ENCODE measurements at regions not wholly inside any gene's neighbourhood (a gene's known extent, or its start where the extent isn't known, plus 50 kb on each side); places are given as distances from the start of the nearest gene placed in this dataset.
"Not testable (repeated sequence)": the region's sequence is repeated elsewhere in the genome, so short reads cannot be mapped to it uniquely, and the experiment has no call there.

GRCh38 chr2:184039493-184039892 is 558.8 kb upstream of the ZNF804A start:
- TF ChIP-seq TAF1 (IDR thresholded peaks at IDR 0.05; ENCODE audit: borderline replicate concordance, low read depth, low read length) (no peak), POLR2A (IDR thresholded peaks at IDR 0.05; ENCODE audit: low read depth, low read length) (no peak), POLR2AphosphoS5 (IDR thresholded peaks at IDR 0.05; ENCODE audit: low read depth, low read length) (no peak)
- FAIRE-seq = no peak

DNA sequence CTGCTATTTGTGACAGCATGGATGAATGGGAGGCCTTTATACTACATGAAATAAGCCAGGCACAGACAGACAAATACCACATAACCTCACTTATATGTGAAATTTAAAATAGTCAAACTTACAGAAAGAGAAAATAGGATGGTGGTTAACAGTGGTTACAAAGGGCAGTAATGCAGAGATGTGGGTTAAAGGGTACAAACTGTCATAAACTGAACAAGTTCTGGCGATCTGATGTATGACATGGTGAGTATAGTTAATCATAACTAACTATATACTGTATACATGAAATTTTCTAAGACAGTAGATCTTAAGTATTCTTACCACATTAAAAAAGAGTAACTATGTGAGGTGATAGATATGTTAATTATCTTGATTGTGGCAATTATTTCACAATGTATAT is 558.1 kb upstream of the ZNF804A start:
- no peak for TF ChIP-seq TAF1 (IDR thresholded peaks at IDR 0.05; ENCODE audit: borderline replicate concordance, low read depth, low read length)
- no peak for DNase-seq (ENCODE audit: insufficient read length)
- FAIRE-seq = no peak

More at GRCh38 chr2:184039493-184039892, 558.8 kb upstream of the ZNF804A start:
- DNase-seq (ENCODE audit: insufficient read length) = no peak

DNA sequence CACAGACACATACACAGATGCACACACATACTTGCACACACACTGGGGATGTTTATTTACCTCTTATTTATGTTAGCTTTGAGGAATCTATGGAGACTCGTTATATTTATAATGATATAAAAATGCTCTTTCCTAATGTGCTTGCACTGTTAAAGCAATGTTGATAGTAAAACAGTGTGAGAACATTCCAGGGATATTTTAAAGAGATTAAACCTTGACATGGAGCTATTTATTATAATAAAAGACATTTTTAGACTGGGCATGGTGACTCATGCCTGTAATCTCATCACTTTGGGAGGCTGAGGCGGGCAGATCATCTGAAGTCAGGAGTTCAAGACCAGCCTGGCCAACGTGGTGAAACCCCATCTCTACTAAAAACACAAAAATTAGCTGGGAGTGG is 557.3 kb upstream of the ZNF804A start:
- no peak for FAIRE-seq
- TF ChIP-seq TAF1 (IDR thresholded peaks at IDR 0.05; ENCODE audit: borderline replicate concordance, low read depth, low read length) (no peak), POLR2A (IDR thresholded peaks at IDR 0.05; ENCODE audit: low read depth, low read length) (no peak), POLR2AphosphoS5 (IDR thresholded peaks at IDR 0.05; ENCODE audit: low read depth, low read length) (no peak)
- DNase-seq (ENCODE audit: insufficient read length) = no peak

GRCh38 chr2:184041777-184042176 is 556.6 kb upstream of the ZNF804A start:
- FAIRE-seq (no peak), DNase-seq (ENCODE audit: insufficient read length) (no peak)
- TF ChIP-seq POLR2A (IDR thresholded peaks at IDR 0.05; ENCODE audit: low read depth, low read length) (no peak), TAF1 (IDR thresholded peaks at IDR 0.05; ENCODE audit: borderline replicate concordance, low read depth, low read length) (no peak)

- FAIRE-seq (no peak), DNase-seq (ENCODE audit: insufficient read length) (no peak)
- no peak for TF ChIP-seq POLR2A (IDR thresholded peaks at IDR 0.05; ENCODE audit: low read depth, low read length)
- TF ChIP-seq TAF1 (IDR thresholded peaks at IDR 0.05; ENCODE audit: borderline replicate concordance, low read depth, low read length) = no peak
- no peak for TF ChIP-seq POLR2AphosphoS5 (IDR thresholded peaks at IDR 0.05; ENCODE audit: low read depth, low read length)
Observed at GRCh38 chr2:184047536-184047935, 550.8 kb upstream of the ZNF804A start.

- TF ChIP-seq TAF1 (IDR thresholded peaks at IDR 0.05; ENCODE audit: borderline replicate concordance, low read depth, low read length) (no peak), POLR2AphosphoS5 (IDR thresholded peaks at IDR 0.05; ENCODE audit: low read depth, low read length) (no peak), POLR2A (IDR thresholded peaks at IDR 0.05; ENCODE audit: low read depth, low read length) (no peak)
- DNase-seq (ENCODE audit: insufficient read length) (no peak), FAIRE-seq (peak; percentile 50)
Observed at GRCh38 chr2:184049566-184049965, 548.8 kb upstream of the ZNF804A start.

DNA sequence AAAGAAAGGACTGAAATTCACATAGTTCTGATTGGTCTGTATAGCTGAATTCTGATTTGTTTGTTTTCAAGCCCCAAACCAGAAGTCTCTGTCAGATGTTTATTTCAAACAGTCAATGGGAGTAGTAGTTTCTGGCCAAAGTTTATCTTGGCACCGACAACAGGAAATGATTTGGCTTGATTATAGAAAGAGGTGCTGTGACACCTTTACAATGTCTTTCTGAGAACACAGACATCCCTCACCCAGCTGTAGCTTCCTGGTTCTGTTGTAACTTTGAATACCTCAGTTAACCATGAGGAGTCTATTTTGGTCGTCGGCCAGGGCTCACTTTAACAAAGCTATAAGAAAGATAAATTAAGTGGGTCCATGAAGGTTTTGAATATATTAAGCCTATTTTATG is 545.0 kb upstream of the ZNF804A start:
- TF ChIP-seq TAF1 (IDR thresholded peaks at IDR 0.05; ENCODE audit: borderline replicate concordance, low read depth, low read length) (no peak), POLR2AphosphoS5 (IDR thresholded peaks at IDR 0.05; ENCODE audit: low read depth, low read length) (no peak), POLR2A (IDR thresholded peaks at IDR 0.05; ENCODE audit: low read depth, low read length) (no peak)
- no peak for FAIRE-seq

DNA sequence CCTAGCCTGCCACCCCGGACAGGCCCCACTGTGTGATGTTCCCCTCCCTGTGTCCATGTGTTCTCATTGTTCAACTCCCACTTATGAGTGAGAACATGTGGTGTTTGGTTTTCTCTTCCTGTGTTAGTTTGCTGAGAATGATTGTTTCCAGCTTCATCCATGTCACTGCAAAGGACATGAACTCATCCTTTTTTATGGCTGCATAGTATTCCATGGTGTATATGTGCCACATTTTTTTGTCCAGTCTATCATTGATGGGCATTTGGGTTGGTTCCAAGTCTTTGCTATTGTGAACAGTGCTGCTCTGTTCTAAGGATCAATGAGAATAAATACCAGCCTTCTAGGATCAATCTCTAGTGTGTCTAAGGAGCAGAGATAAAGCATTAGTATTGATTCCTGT is 543.9 kb upstream of the ZNF804A start:
- FAIRE-seq; DNase-seq (ENCODE audit: insufficient read length): not testable (repeated sequence)

More for the DNA sequence above, 545.0 kb upstream of the ZNF804A start:
- DNase-seq (ENCODE audit: insufficient read length) = no peak

DNA sequence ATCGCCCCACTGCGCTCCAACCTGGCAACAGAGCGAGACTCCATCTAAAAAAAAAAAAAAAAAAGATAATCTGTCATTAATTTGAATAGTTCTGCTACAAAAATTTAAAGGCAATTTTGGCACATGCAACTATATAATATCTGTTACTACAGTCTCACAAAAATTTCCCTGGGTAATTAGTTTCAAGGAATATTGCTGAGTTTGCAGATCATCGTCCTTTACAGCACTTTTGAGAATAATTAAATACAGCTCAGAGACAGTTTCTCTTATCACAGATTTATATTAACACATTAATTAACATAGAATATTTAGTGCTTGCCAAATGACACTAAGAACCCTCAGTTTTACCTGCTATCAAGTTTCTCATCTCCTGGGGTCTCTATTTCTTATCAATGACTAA is 540.4 kb upstream of the ZNF804A start:
- DNase-seq (ENCODE audit: insufficient read length) = no peak
- no peak for FAIRE-seq
- TF ChIP-seq TAF1 (IDR thresholded peaks at IDR 0.05; ENCODE audit: borderline replicate concordance, low read depth, low read length) (no peak), POLR2A (IDR thresholded peaks at IDR 0.05; ENCODE audit: low read depth, low read length) (no peak), POLR2AphosphoS5 (IDR thresholded peaks at IDR 0.05; ENCODE audit: low read depth, low read length) (no peak)

DNA sequence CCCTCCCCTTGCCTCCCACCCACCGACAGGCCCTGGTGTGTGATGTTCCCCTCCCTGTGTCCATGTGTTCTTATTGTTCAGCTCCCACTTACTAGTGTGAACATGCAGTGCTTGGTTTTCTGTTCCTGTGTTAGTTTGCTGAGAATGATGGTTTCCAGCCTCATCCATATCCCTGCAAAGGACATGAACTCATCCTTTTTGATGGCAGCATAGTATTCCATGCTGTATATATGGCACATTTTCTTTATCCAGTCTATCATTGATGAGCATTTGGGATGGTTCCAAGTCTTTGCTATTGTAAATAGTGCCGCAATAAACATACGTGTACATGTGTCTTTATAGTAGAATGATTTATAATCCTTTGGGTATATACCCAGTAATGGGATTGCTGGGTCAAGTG is 538.1 kb upstream of the ZNF804A start:
- FAIRE-seq; DNase-seq (ENCODE audit: insufficient read length): not testable (repeated sequence)

DNA sequence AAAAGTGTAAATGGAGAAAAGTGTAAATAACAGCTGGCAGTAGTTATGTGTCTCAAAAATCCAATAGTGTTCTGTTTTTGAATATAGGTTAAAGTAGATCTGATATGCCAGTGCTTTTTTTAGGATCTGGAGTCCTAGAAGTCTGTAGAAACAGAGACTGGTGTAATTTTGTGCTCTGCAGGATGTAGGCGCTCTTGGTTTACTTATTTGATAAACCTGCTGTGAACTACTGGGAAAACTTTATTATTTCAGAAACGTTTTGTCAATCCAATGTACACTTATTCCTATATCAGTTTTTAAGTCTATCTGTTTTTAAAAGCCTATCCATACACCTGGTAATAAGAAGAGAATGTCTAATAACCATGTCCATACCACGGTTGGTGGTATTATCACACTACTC is 530.8 kb upstream of the ZNF804A start:
- no peak for FAIRE-seq
- no peak for DNase-seq (ENCODE audit: insufficient read length)
- TF ChIP-seq TAF1 (IDR thresholded peaks at IDR 0.05; ENCODE audit: borderline replicate concordance, low read depth, low read length) (no peak), POLR2AphosphoS5 (IDR thresholded peaks at IDR 0.05; ENCODE audit: low read depth, low read length) (no peak), POLR2A (IDR thresholded peaks at IDR 0.05; ENCODE audit: low read depth, low read length) (no peak)

- DNase-seq (ENCODE audit: insufficient read length) (no peak), FAIRE-seq (no peak)
- TF ChIP-seq TAF1 (IDR thresholded peaks at IDR 0.05; ENCODE audit: borderline replicate concordance, low read depth, low read length) (no peak), POLR2AphosphoS5 (IDR thresholded peaks at IDR 0.05; ENCODE audit: low read depth, low read length) (no peak), POLR2A (IDR thresholded peaks at IDR 0.05; ENCODE audit: low read depth, low read length) (no peak)
Observed at GRCh38 chr2:184072470-184072869, 525.9 kb upstream of the ZNF804A start.

- DNase-seq (ENCODE audit: insufficient read length) (no peak), FAIRE-seq (no peak)
- no peak for TF ChIP-seq POLR2A (IDR thresholded peaks at IDR 0.05; ENCODE audit: low read depth, low read length)
- no peak for TF ChIP-seq TAF1 (IDR thresholded peaks at IDR 0.05; ENCODE audit: borderline replicate concordance, low read depth, low read length)
- TF ChIP-seq POLR2AphosphoS5 (IDR thresholded peaks at IDR 0.05; ENCODE audit: low read depth, low read length) = no peak
Observed at GRCh38 chr2:184078496-184078895, 519.8 kb upstream of the ZNF804A start.
